UCSD-AML1 (cell line): ENCODE measurements at regions not wholly inside any gene's neighbourhood (a gene's known extent, or its start where the extent isn't known, plus 50 kb on each side); places are given as distances from the start of the nearest gene placed in this dataset.
"Not testable (repeated sequence)": the region's sequence is repeated elsewhere in the genome, so short reads cannot be mapped to it uniquely, and the experiment has no call there.

Experiments
- DNase-seq: peaks from one replicate; lab custom pipeline; 2025; ENCODE audit not compliant: unreplicated experiment; lab: John Stamatoyannopoulos, UW

DNA sequence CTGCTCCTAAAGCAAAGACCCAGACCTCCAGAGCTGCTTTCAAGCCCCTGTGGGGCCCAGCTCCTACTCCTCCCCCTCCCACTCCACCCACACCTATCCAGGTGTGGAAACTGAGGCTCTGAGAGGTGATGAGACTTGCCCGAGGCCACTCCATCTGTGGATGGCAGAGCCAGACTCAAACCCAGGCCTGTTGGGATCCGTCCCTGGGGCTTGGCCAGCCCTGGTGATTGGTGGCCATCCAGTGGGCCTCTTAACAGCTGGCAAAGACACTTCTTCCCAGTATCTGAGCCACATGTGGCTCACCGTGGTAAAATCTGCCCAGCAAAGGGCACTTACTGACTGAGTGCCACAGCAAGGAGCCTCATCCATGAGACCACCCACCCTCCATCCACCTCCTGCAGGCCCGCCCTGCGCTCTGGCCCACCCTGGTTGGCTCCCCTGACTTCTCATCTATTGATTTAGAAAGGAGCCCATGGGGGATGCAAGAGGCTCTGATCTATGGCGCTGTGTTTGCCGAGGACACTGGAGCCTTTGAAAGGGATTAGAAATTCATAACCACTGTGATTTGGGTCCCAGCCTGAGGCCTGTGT, 398.5 kb downstream of the PTPRU start:
- no peak for DNase-seq

GRCh38 chr1:29634324-29634723, 398.0 kb downstream of the PTPRU start:
- no peak for DNase-seq

DNA sequence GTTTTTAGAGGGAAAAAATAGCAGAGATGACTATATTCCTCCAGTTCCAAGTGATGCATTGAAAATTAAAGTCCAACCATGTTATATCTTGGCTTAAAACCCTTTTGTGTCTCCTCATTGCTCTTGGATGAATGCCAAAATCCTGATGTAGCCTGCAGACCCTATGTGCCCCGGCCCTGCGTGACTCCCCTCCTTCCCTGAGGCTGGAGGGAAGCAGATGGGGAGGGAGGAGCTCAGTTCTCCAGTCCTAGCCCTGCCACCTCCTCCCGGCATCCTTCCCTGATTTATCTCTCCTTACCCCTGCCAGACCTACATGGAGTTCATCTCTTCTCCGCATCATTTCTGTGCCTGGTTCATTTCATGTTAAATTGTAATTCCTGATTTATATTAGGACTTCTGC, 397.4 kb downstream of the PTPRU start:
- no peak for DNase-seq

DNA sequence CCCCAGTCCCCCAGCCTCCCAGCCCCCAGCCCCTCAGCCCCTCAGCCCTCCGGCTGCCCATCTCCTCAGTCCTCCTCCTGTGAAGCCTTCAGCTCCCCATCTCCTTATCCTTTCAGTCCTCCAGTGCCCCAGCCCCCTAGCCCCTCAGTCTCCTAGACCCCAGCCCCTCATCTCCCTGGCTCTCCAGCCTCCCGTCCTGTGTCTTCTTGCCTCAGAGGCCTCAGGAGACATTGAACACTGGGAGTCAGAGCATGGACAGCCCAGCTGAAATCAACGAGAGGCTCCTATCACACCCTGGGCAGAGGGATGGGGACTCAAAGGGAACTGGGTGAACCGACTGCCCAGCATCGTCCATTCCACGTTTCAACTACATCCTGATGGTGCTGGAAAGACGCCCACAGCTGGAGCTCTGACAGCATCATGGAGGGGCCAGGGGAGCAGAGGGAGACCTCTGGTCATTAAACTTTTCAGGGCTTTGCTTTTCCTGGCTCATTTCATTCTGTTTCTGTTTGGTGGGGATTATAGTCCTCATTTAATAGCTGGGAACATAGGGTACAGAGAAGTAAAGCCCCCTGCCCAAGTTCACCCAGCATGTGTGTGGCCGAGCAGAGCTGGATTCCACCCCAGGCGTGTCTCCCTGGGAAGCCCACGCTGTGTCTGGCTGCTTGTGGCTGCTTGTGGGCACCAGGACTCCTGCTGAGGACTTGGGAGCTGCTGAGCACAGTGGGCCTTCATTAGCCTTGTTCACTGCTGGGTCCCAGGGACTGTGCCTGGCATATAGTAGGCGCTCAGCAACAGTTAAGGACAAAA, 396.7 kb downstream of the PTPRU start:
- DNase-seq = no peak

DNA sequence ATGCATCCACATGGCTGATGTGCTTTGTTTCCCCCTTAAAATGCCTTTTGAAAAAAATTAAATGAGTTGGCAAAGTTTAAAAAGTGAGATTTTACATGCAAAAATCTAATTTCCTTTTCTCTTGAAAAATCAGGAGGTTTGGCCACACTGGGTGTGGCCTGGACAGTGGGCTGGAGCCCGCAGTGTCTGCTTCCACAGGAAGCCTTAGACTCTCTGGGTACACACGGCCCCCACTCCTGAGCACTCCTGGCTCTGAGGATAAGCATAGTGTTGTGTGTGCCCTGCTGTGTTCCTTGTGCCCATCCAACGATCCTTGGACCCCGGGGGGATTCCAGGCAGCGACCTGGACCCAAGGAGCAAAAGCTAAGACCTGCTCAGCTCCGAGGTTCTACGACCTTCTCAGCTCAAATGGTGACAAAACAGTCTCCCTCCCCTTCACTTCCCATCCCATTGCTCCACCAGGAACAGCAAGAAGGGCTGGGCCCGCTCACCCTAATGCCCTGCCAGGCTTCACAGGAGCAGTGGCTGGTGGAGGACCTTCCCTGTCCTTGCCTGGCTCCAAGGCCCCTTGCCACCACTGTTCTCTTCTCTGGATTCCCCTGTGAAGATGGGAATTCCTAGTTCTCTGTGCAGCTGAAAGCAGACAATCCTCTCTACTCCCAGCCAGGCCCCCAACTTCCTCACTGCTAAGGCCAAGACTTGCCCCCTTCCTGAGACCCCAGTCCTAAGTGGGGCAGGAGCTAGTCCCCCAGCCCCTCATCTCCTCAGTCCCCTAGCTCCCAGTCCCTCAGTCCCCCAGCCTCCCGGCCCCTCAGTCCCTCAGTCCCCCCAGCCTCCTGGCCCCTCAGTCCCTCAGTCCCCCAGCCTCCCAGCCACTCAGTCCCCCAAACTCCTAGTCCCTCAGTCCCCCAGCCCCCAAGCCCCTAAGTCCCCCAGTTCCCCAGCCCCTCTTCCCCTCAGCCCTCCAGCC, 395.8 kb downstream of the PTPRU start:
- no peak for DNase-seq

DNA sequence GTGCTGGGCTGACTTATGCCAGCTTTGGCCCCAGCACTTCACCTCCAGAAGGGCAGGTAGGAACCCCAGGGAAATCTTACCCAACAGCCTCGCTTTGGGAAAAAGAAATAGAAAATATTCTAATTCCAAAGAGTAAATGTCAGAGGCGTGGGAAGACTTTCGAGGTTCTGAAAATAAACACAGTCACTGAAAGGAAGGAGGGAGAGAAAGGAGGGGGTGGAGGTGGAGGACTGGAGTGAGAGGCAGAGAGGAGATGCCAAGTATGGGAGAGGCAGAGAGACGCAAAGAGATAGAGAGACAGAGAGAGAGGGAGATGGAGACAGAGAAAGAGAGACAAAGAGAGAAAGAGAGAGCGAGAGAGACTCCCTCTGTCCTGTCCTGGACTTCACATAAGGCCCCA, 395.0 kb downstream of the PTPRU start:
- DNase-seq = no peak

- no peak for DNase-seq
Measured at GRCh38 chr1:29630756-29631155, 394.4 kb downstream of the PTPRU start.

- DNase-seq = no peak
Measured at GRCh38 chr1:29629814-29630516, 393.6 kb downstream of the PTPRU start.

DNA sequence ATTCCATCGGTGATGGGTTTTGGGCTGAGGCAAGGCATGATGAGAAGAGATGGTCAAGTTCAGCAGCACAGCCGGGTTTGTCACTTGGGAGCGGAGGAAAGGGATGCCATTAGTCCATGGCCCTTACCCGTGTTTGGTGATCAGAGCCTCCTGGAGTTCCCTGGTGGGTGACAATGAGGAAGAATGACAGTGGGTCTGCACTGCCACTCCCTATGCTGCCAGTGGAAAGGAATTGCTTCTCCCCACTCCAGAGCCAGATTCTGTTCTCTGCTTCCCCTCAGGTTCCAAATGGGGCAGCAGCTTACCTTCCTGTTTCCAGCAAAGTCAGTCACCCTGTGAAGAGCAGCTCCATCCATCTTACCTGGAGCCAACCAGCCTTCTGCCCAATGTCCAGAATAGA, 393.1 kb downstream of the PTPRU start:
- no peak for DNase-seq

DNA sequence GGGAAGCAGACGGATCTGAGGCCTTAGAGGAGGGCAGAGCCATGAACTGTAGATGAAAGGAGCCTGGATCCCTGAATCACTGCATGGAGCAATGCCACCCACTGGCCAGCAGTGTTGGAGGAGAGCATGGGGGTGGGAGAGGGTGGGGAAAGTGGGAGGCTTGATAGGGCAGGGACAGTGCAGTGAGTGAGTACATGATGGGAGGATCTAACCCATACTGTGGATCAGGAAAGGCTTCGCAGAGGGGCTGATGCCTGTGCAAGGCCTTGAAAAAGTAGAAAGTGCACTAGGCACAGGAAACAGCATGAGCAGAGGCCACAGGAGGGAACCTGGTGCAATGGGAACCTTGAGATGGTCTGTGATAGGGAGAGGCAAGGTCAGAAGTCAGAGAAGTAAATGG, 391.9 kb downstream of the PTPRU start:
- DNase-seq = no peak

GRCh38 chr1:29626726-29627125, 390.4 kb downstream of the PTPRU start:
- no peak for DNase-seq

GRCh38 chr1:29626066-29626465, 389.7 kb downstream of the PTPRU start:
- no peak for DNase-seq

- no peak for DNase-seq
Measured at GRCh38 chr1:29625084-29625420, 388.7 kb downstream of the PTPRU start.

DNA sequence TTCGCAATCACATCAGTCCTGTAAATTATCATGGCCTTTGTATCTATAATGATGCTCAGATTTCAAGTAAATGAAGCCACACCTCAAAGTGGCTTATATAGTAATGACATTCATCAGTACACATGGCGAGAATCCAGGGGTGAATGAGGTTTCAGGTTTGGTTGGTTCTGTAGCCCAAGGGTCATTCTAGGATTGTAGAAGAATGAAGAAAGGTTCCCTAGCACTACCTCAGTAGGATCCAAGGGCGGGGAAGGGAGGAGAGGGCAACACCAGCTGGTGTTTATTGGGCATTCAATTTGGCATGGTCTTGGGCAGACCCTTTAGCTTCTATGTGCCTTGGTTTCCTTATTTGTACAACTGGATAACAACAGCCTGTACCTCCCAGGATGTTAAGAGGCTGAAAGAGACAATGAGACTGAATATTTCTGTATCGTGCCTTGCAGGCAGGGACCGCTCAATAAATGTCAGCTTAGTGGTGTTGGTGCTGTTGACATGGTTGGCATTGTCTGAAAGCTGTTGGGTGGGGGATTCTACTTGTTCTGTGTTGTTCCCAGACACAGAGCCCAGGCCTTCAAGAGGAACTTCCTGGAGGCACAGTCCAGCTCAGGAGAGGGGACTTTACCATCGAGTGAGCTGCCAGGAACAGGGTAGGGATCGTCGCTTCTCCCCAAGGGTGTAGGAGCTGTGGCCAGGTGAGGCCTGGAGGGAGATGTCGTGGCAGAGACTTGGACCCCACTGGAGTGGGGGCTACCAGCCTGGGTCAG, 388.2 kb downstream of the PTPRU start:
- no peak for DNase-seq

GRCh38 chr1:29623501-29623900, 387.2 kb downstream of the PTPRU start:
- no peak for DNase-seq

- DNase-seq = no peak
Measured at GRCh38 chr1:29621826-29622435, 385.6 kb downstream of the PTPRU start.

GRCh38 chr1:29620631-29621030, 384.3 kb downstream of the PTPRU start:
- DNase-seq = no peak

GRCh38 chr1:29607236-29607635, 370.9 kb downstream of the PTPRU start:
- DNase-seq = no peak

GRCh38 chr1:29604796-29605195, 368.5 kb downstream of the PTPRU start:
- not testable (repeated sequence) for DNase-seq

DNA sequence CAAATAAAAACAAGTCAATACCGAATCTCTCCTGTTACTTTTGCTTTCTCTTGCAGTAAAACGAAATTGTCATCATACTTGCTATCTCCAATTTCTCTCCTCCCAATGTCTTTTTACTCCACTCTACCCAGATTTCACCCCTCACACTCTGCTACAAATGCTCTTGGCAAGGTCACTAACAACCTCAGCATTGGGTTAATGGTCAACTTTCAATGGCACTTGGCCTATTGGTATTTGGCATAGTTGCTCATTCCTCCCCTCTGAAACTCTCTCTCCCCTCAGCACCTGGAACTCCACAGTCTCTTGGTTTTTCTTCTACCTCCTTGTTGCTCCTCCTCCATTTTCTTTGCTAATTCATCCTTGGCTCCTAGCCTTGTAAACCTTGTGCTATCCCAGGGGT, 367.3 kb downstream of the PTPRU start:
- no peak for DNase-seq
